Activated CD4-positive, alpha-beta T cell treated with anti-CD3 and anti-CD28 coated beads for 24 hours (primary cell): ENCODE measurements at regions not wholly inside any gene's neighbourhood (a gene's known extent, or its start where the extent isn't known, plus 50 kb on each side); places are given as distances from the start of the nearest gene placed in this dataset.
A peak's percentile ranks its signal among the peaks of the same experiment; 100 is the strongest.
"Not testable (repeated sequence)": the region's sequence is repeated elsewhere in the genome, so short reads cannot be mapped to it uniquely, and the experiment has no call there.

Experiments
- DNase-seq, 2 donors: peaks; one replicate each; pipeline ENCODE4 v3.0.0-alpha.2; 2020; ENCODE audit warnings: low read depth in 2 of 2

DNA sequence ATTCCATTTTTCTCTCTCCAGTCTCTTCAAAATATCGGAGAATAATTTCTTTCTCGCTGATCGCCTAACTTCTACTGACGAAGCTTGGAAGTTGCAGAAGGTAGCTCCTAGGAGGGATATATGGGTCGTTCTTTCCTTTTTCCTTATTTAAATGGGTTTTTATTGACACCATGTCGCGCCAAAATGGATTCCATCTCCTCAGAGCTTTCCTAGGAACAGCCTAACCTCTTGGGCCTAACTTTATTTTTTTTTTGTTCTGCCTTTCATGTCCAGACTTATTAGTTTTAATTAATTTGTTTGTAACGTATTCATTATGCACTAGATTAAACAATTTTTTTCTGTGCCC, 92.0 kb upstream of the XIST start:
- DNase-seq = no peak

DNA sequence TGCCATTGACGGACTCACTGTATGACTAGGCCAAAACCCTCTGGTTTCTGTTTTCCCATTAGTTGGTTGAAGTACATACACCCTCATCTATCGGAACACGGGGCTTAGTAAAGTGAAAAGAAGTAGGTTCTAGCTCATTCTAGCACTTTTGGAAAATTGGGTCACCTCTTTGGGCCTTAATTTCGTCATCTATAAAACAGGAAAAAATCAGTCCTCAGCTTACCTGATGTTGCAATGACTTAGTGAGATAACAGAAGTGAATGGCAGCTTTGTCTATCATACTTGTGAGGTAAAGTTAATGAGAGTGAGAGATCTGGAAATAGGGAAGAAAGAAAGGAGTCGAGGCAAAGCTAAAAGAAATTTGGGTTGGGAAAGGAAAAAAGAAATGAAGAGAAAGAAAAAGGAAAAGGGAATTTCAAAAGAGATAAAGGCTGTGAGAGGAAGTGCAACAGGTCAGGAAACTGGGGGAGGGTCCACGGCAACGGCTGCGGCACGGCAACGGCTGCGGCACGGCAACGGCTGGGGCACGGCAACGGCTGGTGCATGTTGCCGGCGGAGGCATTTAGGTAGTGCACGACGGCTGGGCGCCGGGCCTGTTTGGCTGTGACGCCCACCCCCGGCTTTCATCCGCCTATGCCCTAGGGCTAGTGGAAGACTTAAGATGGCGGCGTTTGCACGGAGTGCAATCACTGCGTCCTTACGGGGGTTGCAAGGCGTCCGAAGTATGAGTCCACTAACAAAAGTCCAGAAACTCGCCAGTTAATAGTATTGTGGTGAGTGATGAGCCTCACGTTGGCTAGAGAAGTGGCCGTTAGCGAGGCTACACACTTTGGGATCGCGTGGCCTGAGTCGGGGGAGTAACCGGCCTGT, 91.4 kb upstream of the XIST start:
- peak; percentile 70 to 85 for DNase-seq

DNA sequence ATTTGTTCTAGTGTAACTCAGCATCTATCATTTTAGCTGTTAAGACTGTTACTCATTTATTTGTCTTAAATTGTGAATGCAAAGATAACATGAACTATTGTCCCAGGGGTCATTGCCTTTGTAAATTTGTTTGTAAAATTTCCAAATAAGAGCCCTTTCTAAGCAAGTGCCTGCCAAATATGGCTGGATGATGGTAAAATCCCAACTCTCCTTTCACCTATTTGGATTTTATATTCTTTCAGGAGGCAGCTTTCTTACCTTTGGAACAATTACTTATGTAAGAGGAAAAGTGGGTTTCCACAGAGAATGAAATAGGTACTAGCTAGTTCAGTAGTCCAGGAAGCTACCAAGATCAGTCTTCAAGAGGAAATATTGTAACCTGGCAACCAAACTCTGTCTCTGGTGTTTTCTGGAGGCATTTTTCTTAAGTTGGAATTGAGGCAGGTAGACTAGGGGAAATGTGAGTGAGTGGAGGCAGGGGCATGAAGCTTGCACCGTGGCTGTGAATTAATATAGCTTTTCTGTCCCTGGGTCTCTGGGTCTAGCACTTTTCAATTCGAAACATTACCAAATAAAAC, 88.5 kb upstream of the XIST start:
- DNase-seq = no peak

DNA sequence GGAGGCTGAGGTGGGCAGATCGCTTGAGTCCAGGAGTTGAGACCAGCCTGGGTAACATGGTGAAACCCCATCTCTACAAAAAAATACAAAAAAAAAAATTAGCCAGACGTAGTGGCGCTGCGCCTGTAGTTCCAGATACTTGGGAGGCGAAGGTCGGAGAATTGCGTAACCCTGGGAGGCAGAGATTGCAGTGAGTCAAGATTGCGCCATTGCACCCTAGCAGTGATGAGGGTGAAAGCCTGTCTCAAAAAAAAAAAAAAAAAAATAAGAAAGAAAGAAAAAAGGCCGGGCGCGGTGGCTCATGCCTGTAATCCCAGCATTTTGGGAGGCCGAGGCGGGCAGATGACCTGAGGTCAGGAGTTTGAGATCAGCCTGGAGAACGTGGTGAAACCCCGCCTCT, 85.3 kb upstream of the XIST start:
- DNase-seq = not testable (repeated sequence)

DNA sequence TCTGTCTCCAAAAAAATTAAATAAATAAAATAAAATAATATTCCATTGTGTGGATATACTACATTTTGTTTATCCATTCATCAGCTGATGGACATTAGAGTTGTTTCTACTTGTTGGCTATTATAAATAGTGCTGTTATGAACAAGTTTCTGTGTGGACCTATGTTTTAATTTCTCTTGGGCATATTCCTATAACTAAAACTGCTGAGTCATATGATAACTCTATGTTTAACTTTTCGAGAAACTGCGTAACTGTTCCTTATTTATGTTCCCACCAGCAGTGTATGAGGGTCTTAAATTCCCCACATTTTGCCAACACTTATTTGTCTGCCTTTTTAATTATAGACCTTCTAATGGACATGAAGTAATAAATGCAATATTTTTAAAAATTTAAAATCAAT, 80.0 kb upstream of the XIST start:
- DNase-seq = no peak

DNA sequence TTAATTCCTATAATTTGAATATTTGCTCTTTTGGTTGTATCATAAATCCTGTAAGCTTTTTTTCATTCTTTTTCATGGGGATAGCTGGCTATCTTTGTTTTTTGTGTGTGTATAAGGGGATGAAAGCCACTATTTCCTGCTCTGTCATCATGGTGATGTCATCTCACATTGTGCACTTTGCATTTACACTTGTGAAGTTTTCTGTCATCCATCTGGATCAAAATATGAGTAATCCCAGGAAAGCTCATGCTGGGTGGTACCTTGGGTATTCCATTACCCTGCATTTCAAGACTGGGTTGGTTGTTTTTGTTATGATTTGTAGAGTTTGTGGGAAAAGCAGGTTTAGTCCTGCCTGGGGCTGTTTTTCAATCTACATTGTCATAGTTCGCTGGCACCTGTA, 77.8 kb upstream of the XIST start:
- DNase-seq = no peak

DNA sequence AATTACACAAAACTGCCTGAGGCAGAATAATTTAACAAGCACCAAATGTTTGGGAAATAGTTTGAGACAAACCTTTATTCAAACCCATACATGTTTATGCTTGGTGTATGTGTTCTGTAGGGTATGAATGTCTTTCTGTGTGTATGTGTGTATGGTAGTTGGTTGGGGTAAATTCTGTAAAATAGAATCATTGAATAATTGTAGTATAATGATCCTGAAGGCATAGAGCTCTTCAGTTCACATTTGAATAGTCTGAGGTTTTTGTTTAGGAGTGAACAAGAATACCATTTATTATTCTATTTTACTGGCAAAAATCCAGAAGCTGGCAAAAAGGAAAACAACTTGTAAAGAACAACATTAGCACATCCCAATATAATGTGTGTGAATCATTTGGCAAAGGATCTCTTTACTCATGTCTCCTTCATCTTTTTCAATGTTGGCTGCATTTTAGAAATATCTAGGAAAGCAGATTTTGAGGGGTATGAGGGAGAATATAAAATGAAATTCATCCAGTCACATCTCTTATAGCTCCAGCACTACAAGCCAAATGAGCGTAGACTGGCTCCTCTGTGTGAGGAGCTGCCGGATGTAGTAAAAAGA, 70.4 kb upstream of the XIST start:
- no peak for DNase-seq

DNA sequence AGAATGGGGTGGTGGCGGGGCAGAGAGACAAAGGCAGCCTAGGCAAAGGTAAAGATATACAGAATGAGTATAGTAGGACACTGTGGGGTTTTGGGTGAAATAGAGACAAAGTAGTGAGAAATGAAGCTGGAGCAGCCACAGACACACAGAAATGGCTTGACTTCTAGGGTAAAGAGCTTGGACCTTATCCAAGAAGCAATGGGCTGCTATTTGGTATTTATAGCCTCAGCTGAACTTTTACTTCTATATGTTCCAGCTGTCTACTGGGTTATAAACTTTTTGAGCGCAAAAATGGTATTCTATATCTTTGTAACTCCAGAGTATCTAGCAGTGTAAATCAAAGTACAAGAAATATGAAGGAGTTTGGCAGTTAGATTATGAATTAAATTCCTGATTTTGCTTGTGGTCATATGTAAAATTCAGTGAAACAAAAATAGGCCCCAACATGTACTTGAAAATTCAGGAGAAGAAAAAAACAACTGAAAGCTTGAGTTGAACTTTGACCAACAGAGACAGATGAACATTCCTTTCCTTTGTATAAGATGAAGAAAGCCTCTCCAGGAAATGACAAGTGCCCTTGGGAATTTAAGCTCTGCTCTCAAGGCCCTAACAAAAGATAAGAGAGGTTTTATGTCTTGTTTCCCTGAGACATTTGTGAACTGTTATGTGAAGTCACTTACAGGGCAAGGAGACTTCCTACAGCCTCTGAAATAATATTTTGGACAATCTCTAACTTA, 64.6 kb upstream of the XIST start:
- DNase-seq = no peak

DNA sequence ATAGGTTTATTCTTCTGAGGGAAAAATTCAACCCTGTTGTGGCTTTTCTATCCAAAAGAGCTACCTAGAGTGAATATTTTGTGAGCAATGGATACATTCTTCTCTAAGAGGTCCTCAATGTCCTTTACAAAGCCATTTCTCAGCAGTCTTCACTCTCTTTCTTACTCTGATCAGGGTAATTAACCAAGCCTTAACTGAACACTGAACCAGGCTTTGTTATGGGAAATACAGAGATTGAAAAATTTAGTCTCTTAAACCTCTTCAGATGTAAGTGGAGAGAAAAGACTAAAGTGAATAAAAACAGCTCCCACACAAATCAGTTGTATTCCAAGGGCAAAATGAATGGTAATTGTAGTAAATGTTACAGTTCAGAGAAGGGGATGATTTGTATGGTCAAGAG, 64.0 kb upstream of the XIST start:
- DNase-seq = no peak

DNA sequence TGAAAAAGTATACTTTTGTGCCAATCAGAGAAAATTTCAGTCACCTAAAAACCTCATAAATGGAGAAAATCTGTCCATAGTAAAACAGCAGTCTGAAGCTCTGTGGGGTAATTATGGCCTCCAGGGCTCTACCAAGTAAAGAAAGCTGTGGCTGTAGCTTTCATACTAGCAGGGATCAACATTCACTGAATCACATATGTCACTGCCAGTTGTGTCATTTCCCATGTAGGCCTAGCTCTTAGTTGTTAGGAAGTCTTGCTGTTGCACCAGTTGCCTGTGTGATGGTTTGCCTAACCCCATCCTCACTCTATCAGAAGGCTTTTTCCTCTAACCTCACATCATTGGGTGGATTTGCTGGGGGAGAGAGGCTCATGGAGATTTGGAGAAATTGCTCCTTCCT, 62.3 kb upstream of the XIST start:
- not testable (repeated sequence) for DNase-seq

DNA sequence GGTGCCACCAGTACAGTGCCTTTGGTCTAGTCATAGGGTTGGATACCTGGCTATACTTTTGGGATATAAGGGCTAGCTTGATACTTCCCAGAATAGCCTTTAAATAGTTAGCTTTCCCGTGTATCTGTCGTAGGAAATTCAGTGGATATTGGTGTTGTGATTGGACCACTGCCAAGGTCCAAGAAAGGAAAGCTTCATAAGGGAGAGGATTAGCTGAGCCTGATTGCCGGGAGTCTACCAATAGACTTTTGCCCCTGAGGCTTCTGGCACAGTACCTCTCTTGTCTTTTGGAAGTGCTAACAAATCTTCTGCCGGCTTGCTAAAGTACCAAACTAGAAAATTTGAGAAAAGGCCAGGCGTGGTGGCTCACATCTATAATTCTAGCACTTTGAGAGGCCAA, 61.1 kb upstream of the XIST start:
- no peak for DNase-seq

DNA sequence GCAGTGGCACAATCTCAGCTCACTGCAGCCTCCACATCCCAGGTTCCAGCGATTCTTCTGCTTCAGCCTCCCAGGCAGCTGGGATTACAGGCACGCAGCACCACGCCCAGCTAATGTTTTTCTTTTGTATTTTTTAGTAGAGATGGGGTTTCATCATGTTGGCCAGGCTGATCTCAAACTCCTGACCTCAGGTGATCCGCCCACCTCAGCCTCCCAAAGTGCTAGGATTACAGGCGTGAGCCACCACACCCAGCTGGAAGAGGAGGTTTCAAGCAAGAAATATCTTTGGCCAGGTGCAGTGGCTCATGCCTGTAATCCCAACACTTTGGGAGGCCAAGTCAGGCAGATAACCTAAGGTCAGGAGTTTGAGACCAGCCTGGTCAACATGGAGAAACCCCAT, 59.4 kb upstream of the XIST start:
- DNase-seq = not testable (repeated sequence)

DNA sequence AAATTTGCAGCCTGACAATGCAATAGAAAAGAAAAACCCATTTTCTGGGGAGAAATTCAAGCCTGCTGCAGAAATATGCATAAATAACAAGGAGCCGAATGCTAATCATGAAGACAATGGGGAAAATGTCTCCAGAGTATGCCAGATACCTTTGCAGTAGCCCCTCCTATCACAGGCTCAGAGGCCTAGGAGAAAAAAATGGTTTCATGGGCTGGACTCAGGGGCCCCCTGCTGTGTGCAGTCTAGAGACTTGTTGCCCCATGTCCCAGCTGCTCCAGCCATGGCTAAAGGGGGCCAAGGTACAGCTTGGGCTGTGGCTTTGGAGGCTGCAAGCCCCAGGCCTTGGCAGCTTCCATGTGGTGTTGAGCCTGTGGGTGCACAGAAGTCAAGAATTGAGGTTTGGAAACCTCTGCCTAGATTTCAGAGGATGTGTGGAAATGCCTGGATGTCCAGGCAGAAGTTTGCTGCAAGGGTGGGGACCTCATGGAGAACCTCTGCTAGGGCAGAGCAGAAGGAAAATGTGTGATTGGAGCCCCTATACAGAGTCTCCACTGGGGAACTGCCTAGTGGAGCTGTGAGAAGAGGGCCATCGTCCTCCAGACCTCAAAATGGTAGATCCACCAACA, 53.3 kb upstream of the XIST start:
- not testable (repeated sequence) for DNase-seq

DNA sequence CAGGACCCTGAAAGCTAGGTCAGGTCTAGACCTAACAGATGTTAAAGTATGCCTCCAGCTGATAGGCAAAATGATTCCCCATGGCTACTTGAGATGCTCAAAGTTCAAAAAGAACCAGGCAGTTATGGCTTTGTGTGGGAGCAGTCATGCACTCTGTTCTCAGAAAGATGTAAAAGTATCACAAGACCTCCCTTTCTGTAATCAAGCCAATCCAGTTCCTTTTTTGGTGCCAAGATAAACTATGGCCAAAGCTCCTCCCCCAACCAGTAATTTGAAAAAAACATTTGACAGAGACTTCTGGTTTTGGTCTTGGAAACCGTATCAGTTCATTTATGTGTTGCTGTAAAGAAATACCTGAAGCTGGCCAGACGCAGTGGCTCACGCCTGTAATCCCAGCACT, 51.4 kb upstream of the XIST start:
- no peak for DNase-seq
